GM11168 (cell line): ENCODE measurements at regions not wholly inside any gene's neighbourhood (a gene's known extent, or its start where the extent isn't known, plus 50 kb on each side); places are given as distances from the start of the nearest gene placed in this dataset.

Source experiments
- in situ Hi-C: fragments of 300-500 bp; cut with MboI; formaldehyde crosslinking; loops from one replicate; pipeline ENCODE4 v1.12.0; 2022; ENCODE audit warnings: low sequenced_read_pairs; ENCODE audit not compliant: unreplicated experiment

- in situ Hi-C loops = no loop called here
These were observed 370.7 kb upstream of the TSHZ2 start for GRCh38 chr20:52601295-52601971.

- in situ Hi-C loops = no loop called here
These were observed 375.9 kb upstream of the TSHZ2 start for GRCh38 chr20:52596256-52596655.

- in situ Hi-C loops = no loop called here
These were observed 376.6 kb upstream of the TSHZ2 start for GRCh38 chr20:52595518-52595917.

GRCh38 chr20:52593654-52594053 is 378.5 kb upstream of the TSHZ2 start:
- in situ Hi-C loops = no loop called here

GRCh38 chr20:52592567-52592966 is 379.6 kb upstream of the TSHZ2 start:
- in situ Hi-C loops = no loop called here

GRCh38 chr20:52590100-52590499 is 382.1 kb upstream of the TSHZ2 start:
- in situ Hi-C loops = no loop called here

GRCh38 chr20:52589251-52589812 is 382.8 kb upstream of the TSHZ2 start:
- in situ Hi-C loops = no loop called here

GRCh38 chr20:52586660-52587059 is 385.5 kb upstream of the TSHZ2 start:
- in situ Hi-C loops = no loop called here

GRCh38 chr20:52585333-52585732 is 386.8 kb upstream of the TSHZ2 start:
- in situ Hi-C loops = no loop called here

GRCh38 chr20:52578559-52578958 is 387.0 kb upstream of the ZFP64 start:
- in situ Hi-C loops = no loop called here

- in situ Hi-C loops = no loop called here
These were observed 386.1 kb upstream of the ZFP64 start for GRCh38 chr20:52577696-52578095.

- in situ Hi-C loops = no loop called here
These were observed 381.1 kb upstream of the ZFP64 start for GRCh38 chr20:52572687-52573086.

GRCh38 chr20:52569201-52569600 is 377.6 kb upstream of the ZFP64 start:
- in situ Hi-C loops = no loop called here

- in situ Hi-C loops = no loop called here
These were observed 374.0 kb upstream of the ZFP64 start for GRCh38 chr20:52565614-52566013.

- in situ Hi-C loops = no loop called here
These were observed 373.0 kb upstream of the ZFP64 start for GRCh38 chr20:52564594-52564993.

GRCh38 chr20:52552181-52552872 is 360.7 kb upstream of the ZFP64 start:
- in situ Hi-C loops = no loop called here

- in situ Hi-C loops = no loop called here
These were observed 350.6 kb upstream of the ZFP64 start for GRCh38 chr20:52542131-52542530.

GRCh38 chr20:52540509-52540908 is 348.9 kb upstream of the ZFP64 start:
- in situ Hi-C loops = no loop called here

GRCh38 chr20:52539891-52540290 is 348.3 kb upstream of the ZFP64 start:
- in situ Hi-C loops = no loop called here

- in situ Hi-C loops = no loop called here
These were observed 345.3 kb upstream of the ZFP64 start for GRCh38 chr20:52536841-52537400.

- in situ Hi-C loops = no loop called here
These were observed 344.5 kb upstream of the ZFP64 start for GRCh38 chr20:52536040-52536439.
